ENCODE measurements at regions not wholly inside any gene's neighbourhood (a gene's known extent, or its start where the extent isn't known, plus 50 kb on each side); places are given as distances from the start of the nearest gene placed in this dataset.

DNA sequence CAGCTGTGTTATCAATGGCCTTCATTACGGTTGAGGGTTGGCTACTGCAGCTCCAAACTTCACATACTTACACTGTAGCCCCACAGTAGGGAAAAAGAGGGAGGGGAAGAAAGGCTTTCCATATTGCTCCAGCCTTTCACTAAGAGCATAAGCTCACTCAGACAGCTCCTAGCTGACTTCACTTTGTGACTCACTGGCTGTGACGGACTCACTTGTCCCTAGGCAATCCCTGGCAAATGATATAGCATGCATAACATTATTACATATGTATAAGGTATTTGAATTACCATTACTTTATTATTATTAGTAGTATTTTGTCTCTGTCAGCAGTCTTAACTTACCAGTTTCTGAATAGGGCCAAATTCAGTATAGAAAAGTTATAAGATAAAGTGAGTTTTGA is 350.7 kb downstream of the RMST start:
- TF ChIP-seq, protein P1, sequence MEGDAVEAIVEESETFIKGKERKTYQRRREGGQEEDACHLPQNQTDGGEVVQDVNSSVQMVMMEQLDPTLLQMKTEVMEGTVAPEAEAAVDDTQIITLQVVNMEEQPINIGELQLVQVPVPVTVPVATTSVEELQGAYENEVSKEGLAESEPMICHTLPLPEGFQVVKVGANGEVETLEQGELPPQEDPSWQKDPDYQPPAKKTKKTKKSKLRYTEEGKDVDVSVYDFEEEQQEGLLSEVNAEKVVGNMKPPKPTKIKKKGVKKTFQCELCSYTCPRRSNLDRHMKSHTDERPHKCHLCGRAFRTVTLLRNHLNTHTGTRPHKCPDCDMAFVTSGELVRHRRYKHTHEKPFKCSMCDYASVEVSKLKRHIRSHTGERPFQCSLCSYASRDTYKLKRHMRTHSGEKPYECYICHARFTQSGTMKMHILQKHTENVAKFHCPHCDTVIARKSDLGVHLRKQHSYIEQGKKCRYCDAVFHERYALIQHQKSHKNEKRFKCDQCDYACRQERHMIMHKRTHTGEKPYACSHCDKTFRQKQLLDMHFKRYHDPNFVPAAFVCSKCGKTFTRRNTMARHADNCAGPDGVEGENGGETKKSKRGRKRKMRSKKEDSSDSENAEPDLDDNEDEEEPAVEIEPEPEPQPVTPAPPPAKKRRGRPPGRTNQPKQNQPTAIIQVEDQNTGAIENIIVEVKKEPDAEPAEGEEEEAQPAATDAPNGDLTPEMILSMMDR (IDR thresholded peaks at IDR 0.05), result no peak
- TF ChIP-seq POLR2A (IDR thresholded peaks at IDR 0.05), result no peak
- Histone ChIP-seq H3K9me3 (replicated peaks in 1 of 3) (no peaks in the 10 kb centered on the region), H3K27ac (no peak overlapping the region), H3K4me1 (replicated peaks in 1 of 2) (no peaks in the 10 kb centered on the region), H3K36me3 (replicated peaks in 1 of 2) (no peaks in the 10 kb centered on the region), H3K4me3 (no peak overlapping the region), H3K27me3 (no peaks in the 10 kb centered on the region)
- intact Hi-C loops (cut with DNase I), result no loop called here
- WGBS, 4 donors, result 39 to 67% (median 58%) methylated on average over 2 of the region's 2 CpGs
- no peak for DNase-seq

DNA sequence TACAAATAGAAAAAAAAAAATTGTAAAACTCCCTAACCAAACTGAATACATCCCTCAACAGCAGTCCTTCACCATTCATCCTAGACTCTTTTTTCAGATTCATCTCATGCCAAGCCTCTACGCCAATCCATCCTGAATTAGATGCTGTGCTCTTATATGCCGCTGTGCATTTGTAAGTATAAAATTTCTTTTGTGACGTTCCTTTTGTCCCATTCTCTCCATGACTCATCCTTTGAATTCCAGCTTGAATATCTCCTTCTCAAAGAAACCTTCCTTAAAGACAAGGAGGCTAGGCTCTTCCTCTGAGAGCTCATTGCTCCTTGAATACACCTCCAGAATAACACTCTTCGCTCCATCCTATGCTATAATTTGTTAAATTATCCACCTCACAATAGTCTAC is 359.2 kb downstream of the RMST start:
- TF ChIP-seq, protein P1 (IDR thresholded peaks at IDR 0.05), result no peak
- no peak for TF ChIP-seq POLR2A (IDR thresholded peaks at IDR 0.05)
- DNase-seq, result no peak
- no peaks in the 10 kb centered on the region for H3K36me3 ChIP-seq (replicated peaks in 1 of 2)
- intact Hi-C loops (cut with DNase I), result no loop called here
- no peaks in the 10 kb centered on the region for H3K9me3 ChIP-seq (replicated peaks in 1 of 3)
- 75 to 89% (median 78%) methylated on average over 4 of the region's 4 CpGs for WGBS, 4 donors
- no peaks in the 10 kb centered on the region for H3K27me3 ChIP-seq
- no peak overlapping the region for H3K27ac ChIP-seq
- H3K4me3 ChIP-seq, result no peak overlapping the region
- H3K4me1 ChIP-seq (replicated peaks in 1 of 2), result no peaks in the 10 kb centered on the region

DNA sequence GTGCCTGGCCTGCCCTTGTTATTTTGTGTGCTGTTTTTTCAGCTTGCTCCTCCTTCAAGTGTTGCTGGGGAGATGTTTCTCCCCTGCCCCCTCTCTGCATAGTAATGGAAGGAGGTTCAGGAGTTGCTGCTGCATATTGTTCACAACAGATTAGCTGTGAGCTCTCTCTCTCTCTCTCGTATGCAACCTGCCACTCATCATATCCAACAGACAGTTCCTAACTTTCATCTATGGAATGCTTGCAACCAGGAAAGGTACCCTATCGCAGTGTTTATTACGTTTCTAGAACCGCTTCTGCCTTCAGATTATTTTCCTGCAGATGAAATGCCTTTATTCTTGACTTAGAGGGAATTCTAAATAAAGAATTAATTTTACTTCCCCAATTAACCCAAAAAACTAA is 372.9 kb downstream of the RMST start:
- DNase-seq, result no peak
- Histone ChIP-seq H3K4me3 (no peak overlapping the region), H3K4me1 (replicated peaks in 1 of 2) (no peaks in the 10 kb centered on the region), H3K27ac (no peak overlapping the region), H3K9me3 (replicated peaks in 1 of 3) (no peaks in the 10 kb centered on the region), H3K27me3 (no peaks in the 10 kb centered on the region), H3K36me3 (replicated peaks in 1 of 2) (no peaks in the 10 kb centered on the region)
- intact Hi-C loops (cut with DNase I), result no loop called here
- TF ChIP-seq, protein P1 (IDR thresholded peaks at IDR 0.05), result no peak
- no peak for TF ChIP-seq POLR2A (IDR thresholded peaks at IDR 0.05)
- WGBS, 4 donors, result 76 to 80% (median 78%) methylated on average over 4 of the region's 4 CpGs

DNA sequence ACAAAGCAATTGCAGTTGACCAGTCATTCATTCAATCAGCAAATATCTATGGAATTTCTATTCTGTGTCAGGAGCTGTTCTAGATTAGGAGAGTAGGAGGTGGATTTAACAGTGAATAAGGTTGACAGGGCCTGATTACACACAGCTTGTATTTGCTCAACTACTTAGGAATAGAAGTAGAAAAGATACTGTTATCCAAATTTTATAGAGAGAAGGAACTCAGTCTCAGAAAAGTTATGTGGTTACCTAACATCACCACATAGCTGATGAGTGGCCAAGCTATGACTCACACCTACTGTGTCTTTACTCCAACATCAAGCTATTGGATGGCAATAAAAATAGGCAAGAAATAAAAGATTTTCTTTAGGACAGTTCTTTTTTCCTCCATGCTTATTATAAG is 374.8 kb downstream of the RMST start:
- Histone ChIP-seq H3K27me3 (no peaks in the 10 kb centered on the region), H3K9me3 (replicated peaks in 1 of 3) (no peaks in the 10 kb centered on the region), H3K27ac (no peak overlapping the region), H3K4me3 (no peak overlapping the region), H3K36me3 (replicated peaks in 1 of 2) (no peaks in the 10 kb centered on the region), H3K4me1 (replicated peaks in 1 of 2) (no peaks in the 10 kb centered on the region)
- intact Hi-C loops (cut with DNase I), result no loop called here
- peak in 1 of 7 donors; percentile 8 for DNase-seq
- TF ChIP-seq, protein P1 (IDR thresholded peaks at IDR 0.05), result no peak
- no peak for TF ChIP-seq POLR2A (IDR thresholded peaks at IDR 0.05)

Measured in adrenal gland (tissue), 9 donors.